Endothelial cell of umbilical vein (primary cell): ENCODE measurements at regions not wholly inside any gene's neighbourhood (a gene's known extent, or its start where the extent isn't known, plus 50 kb on each side); places are given as distances from the start of the nearest gene placed in this dataset.

ENCODE experiments used
- BruUV-seq: library from RNA; stranded (reverse); fragments of 400-500 nt; replicated peaks from 2 replicates; lab custom pipeline; 2021; lab: Mats Ljungman, UMichigan
- CTCF ChIA-PET: fragments of 300-600, 350-600 bp; sonication (Branson Sonifier 250); formaldehyde crosslinking; loops from one replicate; lab custom pipeline; 2021; ENCODE audit warnings: antibody characterized with exemption, inconsistent platforms; lab: Charles Lee
- POLR2A ChIA-PET: fragments of 300-600, 350-600 bp; sonication (Branson Sonifier 250); formaldehyde crosslinking; loops from one replicate; lab custom pipeline; 2021; ENCODE audit warnings: antibody characterized with exemption, inconsistent platforms; lab: Charles Lee
- DNase-seq: peaks from one replicate; pipeline ENCODE4 v3.0.0-alpha.2; 2011; ENCODE audit warnings: low read depth, low spot score
- FAIRE-seq: peaks from 2 replicates; lab custom pipeline; 2011; peaks lifted over from hg19 to GRCh38; lab: Jason Lieb, UNC
- H2AFZ ChIP-seq: 2 replicates; pipeline ENCODE4 v1.6.0; 2012; ENCODE audit warnings: low read depth, low read length, control low read depth, inconsistent platforms
- H3K27ac ChIP-seq: 2 replicates; pipeline ENCODE4 v1.5.1; 2011; ENCODE audit warnings: low read depth, mild to moderate bottlenecking, control low read depth, low read length, moderate library complexity; ENCODE audit not compliant: insufficient read depth
- H3K27me3 ChIP-seq, 2 experiments: 2 replicates each; pipeline versions ENCODE4 v1.6.0 to v1.6.1; 2011; ENCODE audit warnings: low read length in 2 of 2, mixed read lengths in 1 of 2; ENCODE audit not compliant: control insufficient read depth in 2 of 2, insufficient read depth in 2 of 2
- H3K36me3 ChIP-seq, 2 experiments: 2 replicates in 1 of 2; 3 replicates in 1 of 2; pipeline ENCODE4 v1.5.1; 2011; ENCODE audit warnings: low read length in 2 of 2, mild to moderate bottlenecking in 1 of 2, moderate library complexity in 1 of 2; ENCODE audit not compliant: control insufficient read depth in 2 of 2, insufficient read depth in 2 of 2; ENCODE audit errors: extremely low read depth in 1 of 2
- H3K4me1 ChIP-seq: 3 replicates; pipeline ENCODE4 v1.5.1; 2011; ENCODE audit warnings: mild to moderate bottlenecking, low read length; ENCODE audit not compliant: control insufficient read depth, insufficient read depth; ENCODE audit errors: extremely low read depth
- H3K4me2 ChIP-seq: 2 replicates; pipeline ENCODE4 v1.6.1; 2011; ENCODE audit warnings: low read length, control low read depth, mixed read lengths; ENCODE audit not compliant: insufficient read depth
- H3K4me3 ChIP-seq, 3 experiments: fragments of 200-600 bp in 1 of 3; sonication (generic), shearing (Covaris generic) in 1 of 3; replicated peaks in 1 of 3; 2 replicates each; pipeline ENCODE4 v1.5.1; 2011 to 2016; ENCODE audit warnings: control low read depth in 3 of 3, low read length in 3 of 3, mild to moderate bottlenecking in 2 of 3, inconsistent platforms in 1 of 3, low read depth in 1 of 3, moderate library complexity in 1 of 3; ENCODE audit not compliant: insufficient read depth in 1 of 3
- H3K79me2 ChIP-seq: 2 replicates; pipeline ENCODE4 v1.6.0; 2012; ENCODE audit warnings: low read length, inconsistent platforms; ENCODE audit not compliant: control insufficient read depth, insufficient read depth
- H3K9ac ChIP-seq: replicated peaks from 2 replicates; pipeline ENCODE3; 2011; ENCODE audit warnings: low read length, control low read depth; ENCODE audit not compliant: insufficient read depth; ENCODE audit errors: extremely low read depth
- H3K9me1 ChIP-seq: replicated peaks from 3 replicates; pipeline ENCODE4 v1.6.0; 2011; ENCODE audit warnings: mild to moderate bottlenecking, low read length; ENCODE audit not compliant: control insufficient read depth, insufficient read depth; ENCODE audit errors: extremely low read depth
- H3K9me3 ChIP-seq: replicated peaks from 2 replicates; pipeline ENCODE4 v1.5.1; 2012; ENCODE audit warnings: low read length, inconsistent platforms; ENCODE audit not compliant: control insufficient read depth, insufficient read depth
- H4K20me1 ChIP-seq: replicated peaks from 2 replicates; pipeline ENCODE3; 2011; ENCODE audit warnings: mild to moderate bottlenecking, low read length; ENCODE audit not compliant: control insufficient read depth, insufficient read depth; ENCODE audit errors: extremely low read depth
- EZH2 ChIP-seq: IDR thresholded peaks from 2 replicates; pipeline ENCODE4 v1.6.1; 2012; ENCODE audit warnings: borderline replicate concordance, low read depth, mild to moderate bottlenecking, moderate library complexity, low read length, inconsistent platforms; ENCODE audit not compliant: severe bottlenecking
- FOS ChIP-seq: IDR thresholded peaks from 2 replicates; pipeline ENCODE4 v1.6.1; 2011; ENCODE audit warnings: mild to moderate bottlenecking, low read length, moderate library complexity, borderline replicate concordance; ENCODE audit not compliant: insufficient read depth
- GATA2 ChIP-seq: IDR thresholded peaks from 2 replicates; pipeline ENCODE4 v1.7.0; 2011; ENCODE audit warnings: low read depth, mild to moderate bottlenecking, moderate library complexity, mixed read lengths, low read length; ENCODE audit not compliant: insufficient read length, insufficient read depth
- JUN ChIP-seq: IDR thresholded peaks from 2 replicates; pipeline ENCODE4 v1.6.1; 2011; ENCODE audit warnings: borderline replicate concordance, low read depth; ENCODE audit not compliant: insufficient read length, insufficient read depth
- MYC ChIP-seq: IDR thresholded peaks from one replicate; pipeline ENCODE4 v1.6.1; 2011; ENCODE audit warnings: mild to moderate bottlenecking, low read depth, low read length
- POLR2A ChIP-seq: IDR thresholded peaks from 2 replicates; pipeline ENCODE4 v1.6.1; 2012; ENCODE audit warnings: low read depth, mild to moderate bottlenecking, control low read depth, low read length
- POLR2AphosphoS5 ChIP-seq: IDR thresholded peaks from 2 replicates; pipeline ENCODE4 v1.6.1; 2012; ENCODE audit warnings: low read depth, mild to moderate bottlenecking, control low read depth, low read length, moderate library complexity; ENCODE audit not compliant: insufficient read depth
- dilution Hi-C: fragments of 300-500 bp; cut with MboI; formaldehyde crosslinking; loops from one replicate; pipeline ENCODE4 v1.15.0; 2019; ENCODE audit warnings: low sequenced_read_pairs; ENCODE audit not compliant: extremely low pct_ligation_motif_present
- intact Hi-C: fragments of 100-400 bp; cut with micrococcal nuclease; formaldehyde crosslinking; loops from one replicate; pipeline ENCODE4 v1.10.0; 2022
- TF ChIP-seq, protein P1 (sequence below): IDR thresholded peaks from 2 replicates; pipeline ENCODE4 v1.6.1; 2011; ENCODE audit not compliant: insufficient read depth, insufficient read length
- TF ChIP-seq, protein P2 (sequence below), 2 donors: IDR thresholded peaks; 1 replicate in 1 of 2; 2 replicates in 1 of 2; pipeline ENCODE4 v1.5.1; 2011; ENCODE audit warnings: low read length in 2 of 2, mild to moderate bottlenecking in 2 of 2, moderate library complexity in 2 of 2, control low read depth in 1 of 2, inconsistent platforms in 1 of 2, low read depth in 1 of 2; ENCODE audit not compliant: insufficient read depth in 1 of 2; ENCODE audit errors: extremely low read depth in 1 of 2

DNA sequence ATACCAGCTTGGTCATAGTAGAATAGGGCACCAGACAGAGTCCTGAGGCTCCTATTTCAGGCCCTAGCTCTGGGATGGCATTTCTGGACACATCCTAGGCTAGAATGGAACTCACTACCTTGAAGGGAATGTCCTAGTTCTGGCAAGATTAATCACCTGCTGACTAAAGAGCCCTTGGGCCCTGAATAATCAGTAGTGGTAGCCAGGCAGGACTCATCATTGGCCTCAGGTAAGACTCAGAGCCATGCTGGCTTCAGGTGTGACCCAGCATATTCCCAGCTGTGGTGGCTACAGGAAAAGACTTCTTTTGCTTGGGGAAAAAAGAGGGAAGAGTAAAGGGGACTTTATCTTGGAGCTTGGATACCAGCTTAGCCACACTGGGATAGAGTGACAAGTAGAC is 131.0 kb upstream of the SRD5A2 start:
- no TSS peak for BruUV-seq
- ChIA-PET POLR2A (no interaction called here), CTCF (no interaction called here)
- DNase-seq (no peak), FAIRE-seq (no peak)
- no peak overlapping the region for H3K4me2 ChIP-seq
- H3K27ac ChIP-seq: no peak overlapping the region
- no peak overlapping the region for H2AFZ ChIP-seq
- dilution Hi-C loops (no loop called here), intact Hi-C loops (no loop called here)
- H4K20me1 ChIP-seq: no peaks in the 10 kb centered on the region
- H3K4me3 ChIP-seq: no peak overlapping the region
- TF ChIP-seq GATA2 (no peak), JUN (no peak), EZH2 (no peak), POLR2A (no peak), FOS (no peak), POLR2AphosphoS5 (no peak), MYC (no peak)
- TF ChIP-seq, protein P1, sequence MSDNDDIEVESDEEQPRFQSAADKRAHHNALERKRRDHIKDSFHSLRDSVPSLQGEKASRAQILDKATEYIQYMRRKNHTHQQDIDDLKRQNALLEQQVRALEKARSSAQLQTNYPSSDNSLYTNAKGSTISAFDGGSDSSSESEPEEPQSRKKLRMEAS: no peak
- TF ChIP-seq, protein P2, sequence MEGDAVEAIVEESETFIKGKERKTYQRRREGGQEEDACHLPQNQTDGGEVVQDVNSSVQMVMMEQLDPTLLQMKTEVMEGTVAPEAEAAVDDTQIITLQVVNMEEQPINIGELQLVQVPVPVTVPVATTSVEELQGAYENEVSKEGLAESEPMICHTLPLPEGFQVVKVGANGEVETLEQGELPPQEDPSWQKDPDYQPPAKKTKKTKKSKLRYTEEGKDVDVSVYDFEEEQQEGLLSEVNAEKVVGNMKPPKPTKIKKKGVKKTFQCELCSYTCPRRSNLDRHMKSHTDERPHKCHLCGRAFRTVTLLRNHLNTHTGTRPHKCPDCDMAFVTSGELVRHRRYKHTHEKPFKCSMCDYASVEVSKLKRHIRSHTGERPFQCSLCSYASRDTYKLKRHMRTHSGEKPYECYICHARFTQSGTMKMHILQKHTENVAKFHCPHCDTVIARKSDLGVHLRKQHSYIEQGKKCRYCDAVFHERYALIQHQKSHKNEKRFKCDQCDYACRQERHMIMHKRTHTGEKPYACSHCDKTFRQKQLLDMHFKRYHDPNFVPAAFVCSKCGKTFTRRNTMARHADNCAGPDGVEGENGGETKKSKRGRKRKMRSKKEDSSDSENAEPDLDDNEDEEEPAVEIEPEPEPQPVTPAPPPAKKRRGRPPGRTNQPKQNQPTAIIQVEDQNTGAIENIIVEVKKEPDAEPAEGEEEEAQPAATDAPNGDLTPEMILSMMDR (IDR thresholded peaks at IDR 0.05; ENCODE audit: extremely low read depth in 1 of 2, insufficient read depth in 1 of 2, low read depth in 1 of 2, low read length in 2 of 2): no peak
- H3K9me1 ChIP-seq: no peaks in the 10 kb centered on the region
- no peaks in the 10 kb centered on the region for H3K79me2 ChIP-seq
- no peak overlapping the region for H3K9ac ChIP-seq
- H3K9me3 ChIP-seq: no peaks in the 10 kb centered on the region
- H3K36me3 ChIP-seq: no peaks in the 10 kb centered on the region
- H3K4me1 ChIP-seq: no peaks in the 10 kb centered on the region
- no peaks in the 10 kb centered on the region for H3K27me3 ChIP-seq
